Neural cell (in vitro differentiated cells): ENCODE measurements at regions not wholly inside any gene's neighbourhood (a gene's known extent, or its start where the extent isn't known, plus 50 kb on each side); places are given as distances from the start of the nearest gene placed in this dataset.

Source experiments
- EP300 ChIP-seq: fragments of 450-650 bp; conservative IDR thresholded peaks from 2 replicates; pipeline ENCODE4 v1.6.1; 2014; ENCODE audit warnings: antibody characterized with exemption, mild to moderate bottlenecking, moderate library complexity; ENCODE audit not compliant: poor library complexity, severe bottlenecking
- EZH2 ChIP-seq: fragments of 200-600, 300-800 bp; shearing (Covaris generic), sonication (generic); IDR thresholded peaks from 2 replicates; pipeline ENCODE4 v1.6.1; 2014; ENCODE audit warnings: antibody characterized with exemption, low read length, borderline replicate concordance, mild to moderate bottlenecking; ENCODE audit not compliant: insufficient read depth, poor library complexity, severe bottlenecking
- MXI1 ChIP-seq: fragments of 450-650 bp; conservative IDR thresholded peaks from 2 replicates; pipeline ENCODE4 v1.6.1; 2014; ENCODE audit warnings: antibody characterized with exemption, mild to moderate bottlenecking; ENCODE audit not compliant: poor library complexity, severe bottlenecking
- POLR2AphosphoS5 ChIP-seq: IDR thresholded peaks from 2 replicates; pipeline ENCODE4 v1.6.1; 2012
- RAD21 ChIP-seq: fragments of 450-650 bp; conservative IDR thresholded peaks from 2 replicates; pipeline ENCODE4 v1.6.1; 2014; ENCODE audit warnings: antibody characterized with exemption, mild to moderate bottlenecking, moderate library complexity
- SMC3 ChIP-seq: fragments of 450-650 bp; conservative IDR thresholded peaks from 2 replicates; pipeline ENCODE4 v1.6.1; 2014; ENCODE audit warnings: antibody characterized with exemption, mild to moderate bottlenecking, moderate library complexity; ENCODE audit not compliant: poor library complexity
- TAF1 ChIP-seq: IDR thresholded peaks from 2 replicates; pipeline ENCODE4 v1.6.1; 2012; ENCODE audit warnings: low read depth
- TF ChIP-seq, protein P1 (sequence below): fragments of 450-650 bp; IDR thresholded peaks from 2 replicates; pipeline ENCODE4 v1.5.1; 2014; ENCODE audit warnings: antibody characterized with exemption, mild to moderate bottlenecking, moderate library complexity; ENCODE audit not compliant: poor library complexity, severe bottlenecking
- TF ChIP-seq, protein P2 (sequence below): IDR thresholded peaks from 2 replicates; pipeline ENCODE4 v1.6.1; 2012; ENCODE audit warnings: borderline replicate concordance

DNA sequence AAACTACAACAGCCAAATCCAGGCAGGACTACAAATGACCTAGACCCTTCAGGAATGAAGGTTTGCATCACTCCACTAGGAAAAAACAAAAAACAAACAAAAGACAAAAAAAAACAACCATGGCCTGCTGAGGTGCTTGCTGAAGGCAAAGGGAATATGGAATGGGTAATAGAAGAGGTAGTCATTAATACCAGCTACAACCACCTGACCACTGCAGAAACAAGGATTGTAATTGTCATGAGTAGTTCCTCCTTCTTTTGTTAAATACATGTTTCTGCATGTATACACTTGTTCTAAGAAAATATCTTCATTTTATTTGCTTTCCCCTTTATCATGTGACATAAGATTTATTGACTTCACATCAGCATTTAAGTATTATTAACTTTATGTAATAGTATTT is 409.8 kb upstream of the GRID2 start:
- TF ChIP-seq, protein P1, sequence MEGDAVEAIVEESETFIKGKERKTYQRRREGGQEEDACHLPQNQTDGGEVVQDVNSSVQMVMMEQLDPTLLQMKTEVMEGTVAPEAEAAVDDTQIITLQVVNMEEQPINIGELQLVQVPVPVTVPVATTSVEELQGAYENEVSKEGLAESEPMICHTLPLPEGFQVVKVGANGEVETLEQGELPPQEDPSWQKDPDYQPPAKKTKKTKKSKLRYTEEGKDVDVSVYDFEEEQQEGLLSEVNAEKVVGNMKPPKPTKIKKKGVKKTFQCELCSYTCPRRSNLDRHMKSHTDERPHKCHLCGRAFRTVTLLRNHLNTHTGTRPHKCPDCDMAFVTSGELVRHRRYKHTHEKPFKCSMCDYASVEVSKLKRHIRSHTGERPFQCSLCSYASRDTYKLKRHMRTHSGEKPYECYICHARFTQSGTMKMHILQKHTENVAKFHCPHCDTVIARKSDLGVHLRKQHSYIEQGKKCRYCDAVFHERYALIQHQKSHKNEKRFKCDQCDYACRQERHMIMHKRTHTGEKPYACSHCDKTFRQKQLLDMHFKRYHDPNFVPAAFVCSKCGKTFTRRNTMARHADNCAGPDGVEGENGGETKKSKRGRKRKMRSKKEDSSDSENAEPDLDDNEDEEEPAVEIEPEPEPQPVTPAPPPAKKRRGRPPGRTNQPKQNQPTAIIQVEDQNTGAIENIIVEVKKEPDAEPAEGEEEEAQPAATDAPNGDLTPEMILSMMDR = no peak
- TF ChIP-seq POLR2AphosphoS5 = no peak
- TF ChIP-seq EZH2 = no peak
- no peak for TF ChIP-seq SMC3
- TF ChIP-seq MXI1 = no peak
- no peak for TF ChIP-seq TAF1
- TF ChIP-seq, protein P2, sequence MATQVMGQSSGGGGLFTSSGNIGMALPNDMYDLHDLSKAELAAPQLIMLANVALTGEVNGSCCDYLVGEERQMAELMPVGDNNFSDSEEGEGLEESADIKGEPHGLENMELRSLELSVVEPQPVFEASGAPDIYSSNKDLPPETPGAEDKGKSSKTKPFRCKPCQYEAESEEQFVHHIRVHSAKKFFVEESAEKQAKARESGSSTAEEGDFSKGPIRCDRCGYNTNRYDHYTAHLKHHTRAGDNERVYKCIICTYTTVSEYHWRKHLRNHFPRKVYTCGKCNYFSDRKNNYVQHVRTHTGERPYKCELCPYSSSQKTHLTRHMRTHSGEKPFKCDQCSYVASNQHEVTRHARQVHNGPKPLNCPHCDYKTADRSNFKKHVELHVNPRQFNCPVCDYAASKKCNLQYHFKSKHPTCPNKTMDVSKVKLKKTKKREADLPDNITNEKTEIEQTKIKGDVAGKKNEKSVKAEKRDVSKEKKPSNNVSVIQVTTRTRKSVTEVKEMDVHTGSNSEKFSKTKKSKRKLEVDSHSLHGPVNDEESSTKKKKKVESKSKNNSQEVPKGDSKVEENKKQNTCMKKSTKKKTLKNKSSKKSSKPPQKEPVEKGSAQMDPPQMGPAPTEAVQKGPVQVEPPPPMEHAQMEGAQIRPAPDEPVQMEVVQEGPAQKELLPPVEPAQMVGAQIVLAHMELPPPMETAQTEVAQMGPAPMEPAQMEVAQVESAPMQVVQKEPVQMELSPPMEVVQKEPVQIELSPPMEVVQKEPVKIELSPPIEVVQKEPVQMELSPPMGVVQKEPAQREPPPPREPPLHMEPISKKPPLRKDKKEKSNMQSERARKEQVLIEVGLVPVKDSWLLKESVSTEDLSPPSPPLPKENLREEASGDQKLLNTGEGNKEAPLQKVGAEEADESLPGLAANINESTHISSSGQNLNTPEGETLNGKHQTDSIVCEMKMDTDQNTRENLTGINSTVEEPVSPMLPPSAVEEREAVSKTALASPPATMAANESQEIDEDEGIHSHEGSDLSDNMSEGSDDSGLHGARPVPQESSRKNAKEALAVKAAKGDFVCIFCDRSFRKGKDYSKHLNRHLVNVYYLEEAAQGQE = no peak
- no peak for TF ChIP-seq RAD21
- TF ChIP-seq EP300 = no peak
